AG08395 (cell line): ENCODE measurements at regions not wholly inside any gene's neighbourhood (a gene's known extent, or its start where the extent isn't known, plus 50 kb on each side); places are given as distances from the start of the nearest gene placed in this dataset.
A peak's percentile ranks its signal among the peaks of the same experiment; 100 is the strongest.
"Not testable (repeated sequence)": the region's sequence is repeated elsewhere in the genome, so short reads cannot be mapped to it uniquely, and the experiment has no call there.

Source experiments
- DNase-seq: peaks from one replicate; pipeline ENCODE4 v3.0.0; 2012; ENCODE audit warnings: mixed read lengths, low spot score

GRCh38 chr2:144939590-144939989 is 419.7 kb upstream of the ZEB2 start:
- no peak for DNase-seq

- DNase-seq = peak; percentile 38
Measured at GRCh38 chr2:144937910-144938709, 418.2 kb upstream of the ZEB2 start.

DNA sequence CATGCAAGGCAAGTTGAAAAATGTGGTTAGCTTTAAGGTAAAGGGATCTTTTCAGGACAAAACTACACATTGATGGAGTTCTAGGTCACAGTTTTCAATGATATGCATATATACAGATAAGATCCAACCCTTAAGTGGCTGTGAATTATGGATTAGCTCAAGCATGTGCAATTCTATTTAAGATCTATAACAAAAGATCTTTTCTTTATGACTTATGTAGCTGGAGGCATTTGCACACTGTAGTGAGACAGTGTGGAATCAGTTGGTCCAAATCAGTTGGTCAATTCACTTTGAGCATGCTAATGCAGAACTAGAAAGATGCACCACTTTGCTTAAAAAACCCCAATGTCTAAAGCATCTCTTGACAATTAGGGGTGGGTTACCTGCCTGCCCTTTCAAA is 417.1 kb upstream of the ZEB2 start:
- DNase-seq = no peak

- no peak for DNase-seq
Measured at GRCh38 chr2:144936442-144936841, 416.5 kb upstream of the ZEB2 start.

GRCh38 chr2:144935736-144936135 is 415.8 kb upstream of the ZEB2 start:
- DNase-seq = no peak

DNA sequence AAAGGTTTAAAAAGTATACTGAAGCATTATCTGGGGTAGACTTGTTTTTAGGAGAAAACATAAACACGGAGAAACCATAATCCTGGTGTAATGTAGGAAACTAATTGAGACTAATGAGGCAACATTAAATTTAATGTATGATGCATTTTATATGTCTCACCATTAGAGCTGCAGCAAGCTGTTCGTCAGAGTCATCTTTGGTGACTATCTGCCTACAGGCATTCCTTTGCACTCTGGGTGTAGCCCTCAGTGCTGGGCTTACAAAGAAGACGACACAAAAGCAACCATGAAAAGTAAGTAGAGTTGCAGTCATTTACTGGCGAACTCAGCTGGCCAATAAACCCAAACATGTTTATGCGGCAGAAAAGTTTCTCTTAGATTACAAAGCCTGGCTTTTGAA is 415.3 kb upstream of the ZEB2 start:
- DNase-seq = no peak

- no peak for DNase-seq
Measured at GRCh38 chr2:144931960-144932359, 412.0 kb upstream of the ZEB2 start.

GRCh38 chr2:144931480-144931879 is 411.6 kb upstream of the ZEB2 start:
- DNase-seq = no peak

DNA sequence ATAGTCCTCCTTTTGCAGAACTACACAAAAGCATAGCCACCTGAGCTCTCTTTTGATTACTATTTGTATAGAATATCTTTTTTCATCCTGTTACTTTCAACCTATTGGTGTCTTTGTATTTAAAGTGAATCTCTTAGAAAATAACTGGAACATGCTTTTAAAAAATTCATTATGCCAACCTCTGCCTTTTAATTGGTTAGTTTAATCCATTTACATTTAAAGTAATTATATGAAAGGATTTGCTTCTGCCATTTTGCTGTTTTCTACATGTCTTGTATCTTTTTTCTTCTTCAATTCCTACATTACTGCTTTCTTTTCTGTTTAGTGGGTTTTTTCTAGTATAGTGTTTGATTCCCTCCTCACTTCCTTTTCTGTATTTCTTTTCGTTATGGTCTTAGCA is 407.5 kb upstream of the ZEB2 start:
- DNase-seq = no peak

- DNase-seq = no peak
Measured at GRCh38 chr2:144925886-144926285, 406.0 kb upstream of the ZEB2 start.

- DNase-seq = no peak
Measured at GRCh38 chr2:144924827-144925226, 404.9 kb upstream of the ZEB2 start.

DNA sequence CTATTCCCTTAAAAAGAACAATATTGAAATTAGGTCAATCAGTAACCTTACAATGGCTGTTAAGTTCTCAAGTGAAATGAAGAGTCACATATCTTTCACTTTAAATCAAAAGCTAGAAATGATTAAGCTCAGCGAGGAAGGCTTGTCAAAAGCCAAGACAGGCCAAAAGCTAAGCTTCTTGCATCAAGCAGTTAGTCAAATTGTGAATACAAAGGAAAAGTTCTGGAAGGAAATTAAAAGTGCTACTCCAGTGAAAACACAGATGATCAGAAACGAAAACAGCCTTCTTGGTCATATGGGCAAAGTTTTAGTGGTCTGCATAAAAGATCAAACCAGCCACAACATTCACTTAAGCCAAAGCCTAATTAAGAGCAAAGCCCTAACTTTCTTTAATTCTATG is 402.6 kb upstream of the ZEB2 start:
- no peak for DNase-seq

GRCh38 chr2:144920755-144921530 is 401.0 kb upstream of the ZEB2 start:
- no peak for DNase-seq

- DNase-seq = peak; percentile 44
Measured at GRCh38 chr2:144914622-144915318, 394.9 kb upstream of the ZEB2 start.

DNA sequence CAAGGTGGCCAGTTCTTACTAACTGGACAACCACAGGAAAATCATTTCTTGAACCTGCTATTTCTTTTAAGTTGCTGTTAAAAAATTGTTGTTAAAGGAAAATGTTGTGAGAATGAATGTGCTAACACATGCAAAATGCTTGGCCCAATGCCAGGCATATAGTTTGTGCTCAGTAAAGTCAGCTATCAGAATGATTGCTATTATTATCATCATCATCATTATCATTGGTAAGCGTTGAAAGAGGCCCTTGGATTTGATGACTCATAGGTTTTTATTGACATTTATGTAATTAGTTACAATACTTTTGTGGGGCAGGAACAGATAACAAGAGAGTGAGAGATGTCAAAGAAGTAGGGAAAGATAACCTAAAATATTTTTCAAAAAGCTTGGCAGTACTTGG is 394.2 kb upstream of the ZEB2 start:
- DNase-seq = no peak

- DNase-seq = no peak
Measured at GRCh38 chr2:144912206-144912605, 392.3 kb upstream of the ZEB2 start.

GRCh38 chr2:144905956-144906355 is 386.0 kb upstream of the ZEB2 start:
- no peak for DNase-seq

DNA sequence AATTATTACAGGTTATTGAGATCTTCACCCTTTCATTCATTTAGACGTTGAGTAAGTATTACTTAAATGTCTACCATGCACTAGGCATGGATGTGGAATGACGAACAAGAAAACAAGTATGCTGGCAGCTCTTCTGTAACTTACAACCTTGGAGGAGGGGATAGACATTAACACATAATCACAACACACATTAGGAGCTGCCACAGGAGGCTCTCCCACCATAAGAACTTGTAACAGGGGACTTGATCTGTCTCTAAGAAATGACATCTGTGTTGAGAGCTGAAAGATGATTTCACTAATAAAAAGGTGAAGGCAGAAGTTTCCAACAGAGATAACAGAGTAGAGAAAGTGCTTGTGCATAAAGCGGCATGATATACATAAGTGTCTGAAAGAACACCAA is 384.7 kb upstream of the ZEB2 start:
- DNase-seq = no peak

DNA sequence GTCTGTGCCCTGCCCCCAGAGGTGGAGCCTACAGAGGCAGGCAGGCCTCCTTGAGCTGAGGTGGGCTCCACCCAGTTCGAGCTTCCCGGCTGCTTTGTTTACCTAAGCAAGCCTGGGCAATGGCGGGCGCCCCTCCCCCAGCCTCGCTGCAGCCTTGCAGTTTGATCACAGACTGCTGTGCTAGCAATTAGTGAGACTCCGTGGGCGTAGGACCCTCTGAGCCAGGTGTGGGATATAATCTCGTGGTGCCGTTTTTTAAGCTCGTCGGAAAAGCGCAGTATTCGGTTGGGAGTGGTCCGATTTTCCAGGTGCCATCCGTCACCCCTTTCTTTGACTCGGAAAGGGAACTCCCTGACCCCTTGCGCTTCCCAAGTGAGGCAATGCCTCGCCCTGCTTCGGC is 383.1 kb upstream of the ZEB2 start:
- DNase-seq = not testable (repeated sequence)

GRCh38 chr2:144901386-144901785 is 381.5 kb upstream of the ZEB2 start:
- not testable (repeated sequence) for DNase-seq

- no peak for DNase-seq
Measured at GRCh38 chr2:144896341-144896740, 376.4 kb upstream of the ZEB2 start.

DNA sequence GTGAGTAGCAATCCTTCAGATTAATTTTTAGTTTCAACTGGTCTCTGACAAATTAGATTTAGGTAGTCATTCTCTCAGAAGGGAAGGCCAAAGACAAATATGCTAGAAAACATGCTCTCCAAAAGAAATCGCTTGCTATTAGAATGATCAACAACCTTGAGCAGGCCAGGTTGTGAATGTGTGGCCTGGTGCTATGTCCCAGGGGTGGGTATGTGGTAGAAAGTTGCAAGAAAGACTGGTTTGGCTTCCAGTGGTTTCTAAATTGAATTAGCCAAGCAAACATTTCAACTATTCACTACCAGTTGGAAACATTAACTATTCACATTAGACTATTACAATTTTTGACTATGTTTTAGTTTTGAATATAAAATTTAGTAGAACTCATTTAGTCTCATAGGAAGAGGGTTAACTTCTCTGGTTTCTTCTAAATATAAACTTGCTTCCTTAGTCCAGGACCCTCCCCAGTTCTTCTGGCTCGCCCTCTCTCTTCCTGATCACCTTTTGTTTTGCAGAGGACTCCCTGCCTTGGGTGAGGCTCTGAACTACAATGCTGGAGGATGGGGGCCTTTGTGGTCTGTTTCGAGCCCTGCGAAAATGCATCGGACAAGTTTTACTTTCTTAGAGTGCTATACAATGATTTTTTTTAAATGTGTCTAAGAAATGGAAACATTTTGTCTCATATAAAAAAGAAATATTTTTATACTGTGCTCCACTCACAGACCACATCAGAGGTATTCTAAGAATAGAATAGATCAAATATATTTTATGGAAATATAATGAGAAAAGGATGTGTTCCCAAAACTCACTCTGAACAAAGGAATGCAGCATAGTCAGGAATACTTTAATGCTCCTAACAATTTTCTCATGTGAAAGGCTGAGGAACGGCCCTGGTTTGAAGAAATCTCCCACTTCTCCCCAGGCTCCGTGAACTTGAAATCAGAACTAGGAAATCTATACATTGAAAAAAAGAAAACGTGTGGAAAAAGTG is 375.0 kb upstream of the ZEB2 start:
- DNase-seq = peak; percentile 15
